ENCODE measurements at regions not wholly inside any gene's neighbourhood (a gene's known extent, or its start where the extent isn't known, plus 50 kb on each side); places are given as distances from the start of the nearest gene placed in this dataset.

DNA sequence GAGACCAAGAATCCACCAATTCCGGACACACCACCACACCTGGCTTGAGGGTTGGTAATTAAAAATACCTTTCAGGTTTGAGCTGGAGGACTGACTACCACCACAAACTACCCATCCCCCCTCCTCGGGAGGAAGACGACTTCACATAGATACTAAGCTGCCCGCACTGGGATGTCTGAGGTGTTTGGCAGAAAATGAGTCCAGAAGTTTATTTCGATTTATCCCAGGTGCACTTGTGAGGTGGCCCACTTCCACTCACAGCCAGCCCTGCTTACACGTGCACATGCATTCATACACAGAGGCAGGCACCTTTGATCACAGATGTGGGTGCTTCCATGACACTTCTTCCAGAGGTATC is 187.1 kb downstream of the ID4 start:
- TF ChIP-seq, protein P1, sequence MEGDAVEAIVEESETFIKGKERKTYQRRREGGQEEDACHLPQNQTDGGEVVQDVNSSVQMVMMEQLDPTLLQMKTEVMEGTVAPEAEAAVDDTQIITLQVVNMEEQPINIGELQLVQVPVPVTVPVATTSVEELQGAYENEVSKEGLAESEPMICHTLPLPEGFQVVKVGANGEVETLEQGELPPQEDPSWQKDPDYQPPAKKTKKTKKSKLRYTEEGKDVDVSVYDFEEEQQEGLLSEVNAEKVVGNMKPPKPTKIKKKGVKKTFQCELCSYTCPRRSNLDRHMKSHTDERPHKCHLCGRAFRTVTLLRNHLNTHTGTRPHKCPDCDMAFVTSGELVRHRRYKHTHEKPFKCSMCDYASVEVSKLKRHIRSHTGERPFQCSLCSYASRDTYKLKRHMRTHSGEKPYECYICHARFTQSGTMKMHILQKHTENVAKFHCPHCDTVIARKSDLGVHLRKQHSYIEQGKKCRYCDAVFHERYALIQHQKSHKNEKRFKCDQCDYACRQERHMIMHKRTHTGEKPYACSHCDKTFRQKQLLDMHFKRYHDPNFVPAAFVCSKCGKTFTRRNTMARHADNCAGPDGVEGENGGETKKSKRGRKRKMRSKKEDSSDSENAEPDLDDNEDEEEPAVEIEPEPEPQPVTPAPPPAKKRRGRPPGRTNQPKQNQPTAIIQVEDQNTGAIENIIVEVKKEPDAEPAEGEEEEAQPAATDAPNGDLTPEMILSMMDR (IDR thresholded peaks at IDR 0.05), result no peak
- TF ChIP-seq POLR2AphosphoS5 (IDR thresholded peaks at IDR 0.05) (no peak), POLR2A (IDR thresholded peaks at IDR 0.05) (no peak)
